Pancreas (tissue), 10 donors: ENCODE measurements at regions not wholly inside any gene's neighbourhood (a gene's known extent, or its start where the extent isn't known, plus 50 kb on each side); places are given as distances from the start of the nearest gene placed in this dataset.

ENCODE experiments used
- ATAC-seq, 4 donors: fragments of 200-7000 bp; cut with Tn5 transposase; one replicate each; pipeline versions ENCODE4 v1.8.0 to v1.9.1; 2020; ENCODE audit warnings: mild to moderate bottlenecking in 4 of 4, moderate library complexity in 4 of 4
- DNase-seq, 6 donors: peaks; one replicate each; pipeline ENCODE4 v3.0.0-alpha.2; 2020
- FAIRE-seq: peaks from 2 replicates; lab custom pipeline; 2012; peaks lifted over from hg19 to GRCh38; lab: Jason Lieb, UNC
- H3K27ac ChIP-seq, 4 donors: fragments of 200-600 bp; sonication (generic); 1 replicate in 3 of 4; 2 replicates in 1 of 4; pipeline versions ENCODE4 v1.5.0 to v1.8.0; 2020
- H3K27me3 ChIP-seq, 4 donors: fragments of 200-600 bp; one replicate each; pipeline ENCODE4 v1.8.0; 2021
- H3K36me3 ChIP-seq, 3 donors: fragments of 200-600 bp; sonication (generic) in 1 of 3; one replicate each; pipeline versions ENCODE4 v1.5.0 to v1.8.0; 2020 to 2021
- H3K4me1 ChIP-seq, 3 donors: fragments of 200-600 bp; one replicate each; pipeline ENCODE4 v1.8.0; 2021
- H3K4me3 ChIP-seq, 4 donors: fragments of 200-600 bp; sonication (generic) in 2 of 4; one replicate each; pipeline versions ENCODE4 v1.5.0 to v1.8.0; 2020 to 2021
- H3K9me3 ChIP-seq, 4 donors: fragments of 200-600 bp; one replicate each; pipeline ENCODE4 v1.8.0; 2021
- WGBS, 2 donors: extraction: QIAGEN DNeasy Blood & Tissue Kit; methylation state at CpG; one replicate each; pipeline ENCODE4 v1.1.7; 2013; 5-methylcytosine and 5-hydroxymethylcytosine counted together
- intact Hi-C, 3 donors: fragments of 100-400 bp; cut with DNase I; formaldehyde crosslinking; loops; one replicate each; pipeline versions ENCODE4 v1.11.1 to v1.14.2; 2022
- TF ChIP-seq, protein P1 (sequence below), 4 donors: fragments of 200-600 bp; sonication (generic) in 3 of 4; IDR thresholded peaks; one replicate each; pipeline versions ENCODE4 v1.5.0 to v1.8.0; 2021; ENCODE audit warnings: antibody characterized with exemption in 4 of 4
- donor health status: healthy with polysubstance abuse.
- donor health status: DM: no; HTN: no; CAD: no; lungs with moderate emphysema.
- donor health status: DM: no; HTN: no; CAD: no.
- donor health status: control.
- donor health status: control.
- donor health status: Bipolar disorder and iron deficiency.
- donor health status: DM: yes; HTN: yes; CAD: no.
- donor health status: DM: no; HTN: no; CAD: no.
- donor health status: DM: no; HTN: no; CAD: no.
- donor health status: DM: yes; HTN: yes; CAD: no.

DNA sequence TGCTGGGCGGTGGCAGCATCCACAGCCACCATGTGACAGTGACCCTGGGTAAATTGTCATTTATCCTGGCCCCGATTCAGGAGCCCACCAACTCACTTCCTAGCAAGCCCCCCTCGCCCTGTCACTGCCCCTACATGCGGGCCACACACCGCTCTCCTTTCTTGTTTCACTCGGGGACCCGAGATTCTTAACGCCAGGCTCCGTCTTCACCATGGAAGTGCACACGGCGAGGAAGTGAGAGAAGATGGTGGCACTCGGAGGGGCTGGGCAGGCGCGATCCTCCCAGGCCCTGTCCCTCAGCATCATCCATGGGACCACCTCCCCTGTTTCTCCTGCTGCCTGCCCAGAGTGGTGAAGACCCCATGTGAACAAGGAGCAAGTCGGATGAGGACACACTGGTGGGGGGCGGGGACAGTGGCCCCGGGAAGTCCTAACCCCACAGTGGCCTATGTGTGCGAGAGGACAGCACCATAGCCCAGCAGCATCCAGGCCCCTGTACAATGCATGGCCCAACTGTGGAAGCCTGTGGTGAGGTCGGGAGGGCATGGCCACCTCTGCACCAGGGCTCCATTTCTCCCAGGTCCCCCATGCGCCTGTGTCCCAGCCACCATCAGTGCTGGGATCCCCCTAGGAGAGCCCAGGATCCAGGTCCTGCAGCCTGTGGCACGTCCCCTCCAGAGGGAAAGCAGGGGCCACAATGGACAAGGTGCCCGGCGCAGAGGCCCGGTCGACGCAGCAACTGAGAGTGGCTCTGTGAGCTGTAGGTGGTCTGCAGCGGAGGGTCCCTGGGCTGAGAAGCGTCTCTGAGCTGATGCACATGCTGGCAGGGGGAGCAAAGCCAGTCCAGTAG is 262.8 kb downstream of the BRD1 start:
- WGBS, 2 donors = 67 to 77% methylated on average over 28 of the region's 28 CpGs
- DNase-seq (no peak), ATAC-seq (no peak), FAIRE-seq (no peak)
- Histone ChIP-seq H3K4me3 (no peak overlapping the region), H3K4me1 (no peaks in the 10 kb centered on the region), H3K9me3 (no peaks in the 10 kb centered on the region), H3K27me3 (peaks cover 0 to 2% (median 0%) of the 10 kb centered on the region in 4 donors), H3K36me3 (no peaks in the 10 kb centered on the region), H3K27ac (no peak overlapping the region)
- intact Hi-C loops = no loop called here
- TF ChIP-seq, protein P1, sequence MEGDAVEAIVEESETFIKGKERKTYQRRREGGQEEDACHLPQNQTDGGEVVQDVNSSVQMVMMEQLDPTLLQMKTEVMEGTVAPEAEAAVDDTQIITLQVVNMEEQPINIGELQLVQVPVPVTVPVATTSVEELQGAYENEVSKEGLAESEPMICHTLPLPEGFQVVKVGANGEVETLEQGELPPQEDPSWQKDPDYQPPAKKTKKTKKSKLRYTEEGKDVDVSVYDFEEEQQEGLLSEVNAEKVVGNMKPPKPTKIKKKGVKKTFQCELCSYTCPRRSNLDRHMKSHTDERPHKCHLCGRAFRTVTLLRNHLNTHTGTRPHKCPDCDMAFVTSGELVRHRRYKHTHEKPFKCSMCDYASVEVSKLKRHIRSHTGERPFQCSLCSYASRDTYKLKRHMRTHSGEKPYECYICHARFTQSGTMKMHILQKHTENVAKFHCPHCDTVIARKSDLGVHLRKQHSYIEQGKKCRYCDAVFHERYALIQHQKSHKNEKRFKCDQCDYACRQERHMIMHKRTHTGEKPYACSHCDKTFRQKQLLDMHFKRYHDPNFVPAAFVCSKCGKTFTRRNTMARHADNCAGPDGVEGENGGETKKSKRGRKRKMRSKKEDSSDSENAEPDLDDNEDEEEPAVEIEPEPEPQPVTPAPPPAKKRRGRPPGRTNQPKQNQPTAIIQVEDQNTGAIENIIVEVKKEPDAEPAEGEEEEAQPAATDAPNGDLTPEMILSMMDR (IDR thresholded peaks at IDR 0.05) = no peak

DNA sequence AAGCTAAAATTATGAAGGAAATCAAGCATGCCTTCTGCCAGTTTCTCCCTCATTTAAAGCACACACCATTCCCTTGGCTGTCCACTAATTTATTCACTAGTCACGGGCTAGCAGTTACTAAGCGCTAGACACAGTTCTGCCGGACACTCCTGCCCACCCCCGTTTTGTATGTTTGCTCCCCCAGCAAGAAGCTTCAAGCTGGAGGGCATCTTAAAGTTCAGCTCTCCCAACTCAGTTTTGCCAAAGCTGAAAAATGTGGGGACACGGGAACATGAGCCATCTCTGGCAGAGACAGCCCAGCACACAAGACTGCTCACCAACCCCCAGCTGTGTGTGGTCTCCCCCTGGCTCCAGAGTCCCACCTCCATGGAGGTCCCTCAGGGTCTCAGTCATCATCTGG is 263.6 kb downstream of the BRD1 start:
- Histone ChIP-seq H3K27me3 (peaks cover 0 to 6% (median 0%) of the 10 kb centered on the region in 4 donors), H3K4me1 (no peaks in the 10 kb centered on the region), H3K9me3 (no peaks in the 10 kb centered on the region), H3K36me3 (no peaks in the 10 kb centered on the region), H3K4me3 (no peak overlapping the region), H3K27ac (no peak overlapping the region)
- DNase-seq (no peak), ATAC-seq (no peak), FAIRE-seq (no peak)
- TF ChIP-seq, protein P1 (IDR thresholded peaks at IDR 0.05) = no peak
- WGBS, 2 donors = 56 to 70% methylated on average over 5 of the region's 5 CpGs
- intact Hi-C loops = no loop called here

DNA sequence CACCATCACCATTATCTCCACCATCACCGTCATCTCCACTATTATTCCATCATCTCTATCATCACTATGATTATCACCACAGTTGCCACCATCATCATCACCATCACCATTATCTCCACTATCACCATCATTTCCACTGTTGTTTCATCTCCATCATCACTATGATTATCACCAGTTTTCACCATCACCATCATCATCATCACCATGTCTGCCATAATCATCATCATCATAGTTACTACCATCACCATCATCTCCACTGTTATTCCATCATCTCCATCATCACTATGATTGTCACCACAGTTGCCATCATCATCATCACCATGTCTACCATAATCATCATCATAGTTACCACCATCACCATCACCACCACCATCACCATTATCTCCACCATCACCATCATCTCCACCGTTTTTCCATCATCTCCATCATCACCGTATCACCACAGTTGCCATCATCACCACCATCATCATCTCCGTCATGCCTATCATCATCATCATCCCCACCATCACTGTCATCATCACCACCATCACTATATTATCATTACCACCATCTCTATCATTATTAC is 264.9 kb downstream of the BRD1 start:
- TF ChIP-seq, protein P1 (IDR thresholded peaks at IDR 0.05) = no peak
- H3K27ac ChIP-seq = no peak overlapping the region
- DNase-seq = no peak
- H3K36me3 ChIP-seq = no peaks in the 10 kb centered on the region
- no peak overlapping the region for H3K4me3 ChIP-seq
- H3K27me3 ChIP-seq = peaks cover 0 to 6% (median 0%) of the 10 kb centered on the region in 4 donors
- 53 to 74% methylated on average over 4 of the region's 4 CpGs for WGBS, 2 donors
- ATAC-seq = no peak
- intact Hi-C loops = no loop called here
- H3K4me1 ChIP-seq = no peaks in the 10 kb centered on the region
- H3K9me3 ChIP-seq = no peaks in the 10 kb centered on the region
- no peak for FAIRE-seq

DNA sequence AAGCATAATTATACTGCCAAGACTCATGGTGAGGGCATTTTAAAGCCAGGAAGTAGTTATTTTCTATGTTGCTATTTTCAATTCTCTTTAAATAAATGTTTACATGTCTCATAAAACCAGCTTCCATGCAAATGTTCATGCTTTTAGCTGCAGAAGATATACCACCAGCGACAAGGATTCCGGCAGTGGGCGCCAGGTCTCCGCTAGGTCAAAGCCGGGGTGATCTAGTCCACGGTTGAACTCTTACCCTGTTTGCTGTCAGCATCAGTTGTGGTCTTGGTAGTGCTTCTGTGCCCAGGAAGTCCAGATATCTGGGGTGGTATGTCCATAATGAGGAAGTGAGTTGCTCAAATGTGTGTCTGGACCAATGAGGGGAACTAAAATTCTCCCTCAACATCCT is 265.7 kb downstream of the BRD1 start:
- FAIRE-seq (no peak), DNase-seq (no peak), ATAC-seq (no peak)
- H3K36me3 ChIP-seq = no peaks in the 10 kb centered on the region
- no peaks in the 10 kb centered on the region for H3K4me1 ChIP-seq
- intact Hi-C loops = no loop called here
- TF ChIP-seq, protein P1 (IDR thresholded peaks at IDR 0.05) = no peak
- H3K27ac ChIP-seq = no peak overlapping the region
- peaks cover 0 to 6% (median 0%) of the 10 kb centered on the region in 4 donors for H3K27me3 ChIP-seq
- H3K9me3 ChIP-seq = no peaks in the 10 kb centered on the region
- 75 to 88% methylated on average over 6 of the region's 6 CpGs for WGBS, 2 donors
- H3K4me3 ChIP-seq = no peak overlapping the region

DNA sequence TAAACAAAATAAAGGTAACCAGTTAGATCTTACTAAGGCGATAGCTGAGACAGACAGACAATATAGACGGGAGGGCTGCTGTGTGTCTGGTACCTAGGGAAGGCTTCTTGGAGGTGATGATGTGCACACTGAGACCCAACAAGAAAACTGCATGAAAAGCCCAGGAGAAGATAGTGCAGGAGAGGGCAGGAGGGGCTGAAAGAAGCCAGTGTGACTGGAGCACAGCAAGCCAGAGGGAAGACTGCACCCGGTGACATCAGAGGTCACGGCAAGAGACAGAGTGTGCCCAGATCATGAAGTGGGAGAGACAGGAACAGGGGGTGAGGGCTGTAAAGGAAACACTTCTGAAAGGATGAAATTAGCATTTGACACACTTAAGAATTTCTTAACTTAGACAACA is 266.3 kb downstream of the BRD1 start:
- 61 to 62% methylated on average over 4 of the region's 4 CpGs for WGBS, 2 donors
- no peak overlapping the region for H3K27ac ChIP-seq
- DNase-seq (no peak), ATAC-seq (no peak), FAIRE-seq (no peak)
- H3K9me3 ChIP-seq = no peaks in the 10 kb centered on the region
- H3K4me1 ChIP-seq = no peaks in the 10 kb centered on the region
- no peak overlapping the region for H3K4me3 ChIP-seq
- H3K27me3 ChIP-seq = peaks cover 0 to 6% (median 0%) of the 10 kb centered on the region in 4 donors
- no peaks in the 10 kb centered on the region for H3K36me3 ChIP-seq
- TF ChIP-seq, protein P1 (IDR thresholded peaks at IDR 0.05) = no peak
- intact Hi-C loops = no loop called here
